ENCODE measurements at regions not wholly inside any gene's neighbourhood (a gene's known extent, or its start where the extent isn't known, plus 50 kb on each side); places are given as distances from the start of the nearest gene placed in this dataset.

- DNase-seq (ENCODE audit: low read depth) = no peak
- in situ Hi-C loops (cut with HindIII; ENCODE audit: low sequenced_read_pairs) = no loop called here
- no peak overlapping the region for H3K4me3 ChIP-seq (ENCODE audit: low read depth, low read length)
- TF ChIP-seq, protein P1, sequence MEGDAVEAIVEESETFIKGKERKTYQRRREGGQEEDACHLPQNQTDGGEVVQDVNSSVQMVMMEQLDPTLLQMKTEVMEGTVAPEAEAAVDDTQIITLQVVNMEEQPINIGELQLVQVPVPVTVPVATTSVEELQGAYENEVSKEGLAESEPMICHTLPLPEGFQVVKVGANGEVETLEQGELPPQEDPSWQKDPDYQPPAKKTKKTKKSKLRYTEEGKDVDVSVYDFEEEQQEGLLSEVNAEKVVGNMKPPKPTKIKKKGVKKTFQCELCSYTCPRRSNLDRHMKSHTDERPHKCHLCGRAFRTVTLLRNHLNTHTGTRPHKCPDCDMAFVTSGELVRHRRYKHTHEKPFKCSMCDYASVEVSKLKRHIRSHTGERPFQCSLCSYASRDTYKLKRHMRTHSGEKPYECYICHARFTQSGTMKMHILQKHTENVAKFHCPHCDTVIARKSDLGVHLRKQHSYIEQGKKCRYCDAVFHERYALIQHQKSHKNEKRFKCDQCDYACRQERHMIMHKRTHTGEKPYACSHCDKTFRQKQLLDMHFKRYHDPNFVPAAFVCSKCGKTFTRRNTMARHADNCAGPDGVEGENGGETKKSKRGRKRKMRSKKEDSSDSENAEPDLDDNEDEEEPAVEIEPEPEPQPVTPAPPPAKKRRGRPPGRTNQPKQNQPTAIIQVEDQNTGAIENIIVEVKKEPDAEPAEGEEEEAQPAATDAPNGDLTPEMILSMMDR (IDR thresholded peaks at IDR 0.05; ENCODE audit: low read depth, low read length, missing control alignments) = no peak
Observed at GRCh38 chr6:134442073-134442472, 124.2 kb upstream of the SGK1 start.

- no peak for DNase-seq (ENCODE audit: low read depth)
- in situ Hi-C loops (cut with HindIII; ENCODE audit: low sequenced_read_pairs) = no loop called here
- TF ChIP-seq, protein P1 (IDR thresholded peaks at IDR 0.05; ENCODE audit: low read depth, low read length, missing control alignments) = no peak
- no peak overlapping the region for H3K4me3 ChIP-seq (ENCODE audit: low read depth, low read length)
Observed at GRCh38 chr6:134438837-134439236, 120.9 kb upstream of the SGK1 start.

DNA sequence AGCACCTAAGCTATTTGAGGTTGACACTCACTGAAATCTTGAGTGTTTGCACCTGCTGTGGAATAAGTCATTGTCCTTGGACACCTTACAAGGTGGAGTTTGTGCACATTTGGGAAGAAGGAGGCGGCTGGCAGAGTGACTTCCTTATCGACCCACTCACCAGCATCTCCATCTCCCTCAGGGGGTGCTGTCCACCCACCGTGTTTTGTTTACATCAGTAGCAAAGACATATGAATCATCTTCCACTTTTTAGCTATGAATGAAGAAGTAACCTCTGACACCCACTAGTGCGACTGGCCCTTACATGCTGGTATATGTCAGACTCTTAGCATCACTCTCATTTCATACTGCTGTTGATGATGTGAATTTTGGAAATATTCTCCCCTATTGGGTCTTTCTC is 119.5 kb upstream of the SGK1 start:
- no peak overlapping the region for H3K4me3 ChIP-seq (ENCODE audit: low read depth, low read length)
- TF ChIP-seq, protein P1 (IDR thresholded peaks at IDR 0.05; ENCODE audit: low read depth, low read length, missing control alignments) = no peak
- in situ Hi-C loops (cut with HindIII; ENCODE audit: low sequenced_read_pairs) = no loop called here
- DNase-seq (ENCODE audit: low read depth) = no peak

DNA sequence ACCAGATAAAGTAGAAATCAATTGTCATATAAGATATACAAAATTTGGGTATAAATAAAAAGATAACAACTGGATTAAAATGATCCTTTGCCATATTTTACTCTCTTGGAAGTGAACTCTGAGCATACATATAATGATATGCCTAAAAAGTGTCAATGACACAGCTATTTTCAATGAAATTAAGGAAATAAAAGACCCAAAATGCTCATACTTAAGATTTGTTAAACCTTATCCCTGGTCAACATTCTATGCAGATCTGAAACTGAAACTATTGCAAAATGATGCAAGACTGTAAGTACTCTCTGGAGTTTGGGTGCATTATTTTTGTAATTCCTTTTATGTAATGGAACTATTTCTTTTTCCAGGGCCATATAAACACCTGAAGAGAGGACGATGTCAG is 119.0 kb upstream of the SGK1 start:
- DNase-seq (ENCODE audit: low read depth) = no peak
- H3K4me3 ChIP-seq (ENCODE audit: low read depth, low read length) = no peak overlapping the region
- TF ChIP-seq, protein P1 (IDR thresholded peaks at IDR 0.05; ENCODE audit: low read depth, low read length, missing control alignments) = no peak
- in situ Hi-C loops (cut with HindIII; ENCODE audit: low sequenced_read_pairs) = no loop called here

GRCh38 chr6:134436281-134436815 is 118.4 kb upstream of the SGK1 start:
- TF ChIP-seq, protein P1 (IDR thresholded peaks at IDR 0.05; ENCODE audit: low read depth, low read length, missing control alignments) = no peak
- no peak overlapping the region for H3K4me3 ChIP-seq (ENCODE audit: low read depth, low read length)
- peak; percentile 86 for DNase-seq (ENCODE audit: low read depth)
- in situ Hi-C loops (cut with HindIII; ENCODE audit: low sequenced_read_pairs) = no loop called here

DNA sequence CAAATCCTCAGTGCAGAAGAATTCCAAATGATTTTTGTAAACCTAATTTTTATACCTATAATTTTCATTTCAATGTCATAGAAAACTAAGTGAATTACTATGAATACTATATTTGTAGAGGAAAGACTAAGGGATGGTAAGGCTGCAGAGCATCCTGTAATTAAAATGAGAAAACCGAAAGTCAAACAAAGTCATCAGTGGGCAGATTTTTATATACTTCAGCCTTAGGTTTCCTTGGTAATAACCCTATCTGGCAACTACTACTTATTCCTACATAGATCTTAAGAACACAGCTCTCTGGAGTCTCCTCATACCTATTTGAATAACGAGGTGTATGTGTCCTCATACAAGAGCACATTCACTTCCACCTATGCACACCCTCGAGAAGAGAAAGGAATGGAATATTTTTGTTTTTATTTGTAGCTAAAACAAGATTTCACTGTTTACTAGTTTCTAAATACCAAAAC is 117.9 kb upstream of the SGK1 start:
- H3K4me3 ChIP-seq (ENCODE audit: low read depth, low read length) = no peak overlapping the region
- TF ChIP-seq, protein P1 (IDR thresholded peaks at IDR 0.05; ENCODE audit: low read depth, low read length, missing control alignments) = no peak
- DNase-seq (ENCODE audit: low read depth) = no peak
- in situ Hi-C loops (cut with HindIII; ENCODE audit: low sequenced_read_pairs) = no loop called here
